WTC11 (cell line): ENCODE measurements at regions not wholly inside any gene's neighbourhood (a gene's known extent, or its start where the extent isn't known, plus 50 kb on each side); places are given as distances from the start of the nearest gene placed in this dataset.

Experiments used
- RORB ChIP-seq: fragments of 250-450 bp; sonication (Bioruptor Pico); IDR thresholded peaks from 2 replicates; pipeline ENCODE4 v1.9.0; 2021; ENCODE audit warnings: mild to moderate bottlenecking
- TP53 ChIP-seq: sonication (generic); formaldehyde crosslinking; IDR thresholded peaks from 2 replicates; pipeline ENCODE4 v1.8.1; 2023; ENCODE audit warnings: mild to moderate bottlenecking, missing genetic modification reagents
- TF ChIP-seq, protein P1 (sequence below): fragments of 200-600 bp; IDR thresholded peaks from 2 replicates; pipeline ENCODE4 v1.8.0; 2022; ENCODE audit warnings: antibody characterized with exemption
- TF ChIP-seq, protein P2 (sequence below): fragments of 250-450 bp; sonication (Bioruptor Pico); IDR thresholded peaks from 2 replicates; pipeline ENCODE4 v1.8.0; 2021; ENCODE audit warnings: mild to moderate bottlenecking
- TF ChIP-seq, protein P3 (sequence below): sonication (generic); formaldehyde crosslinking; IDR thresholded peaks from 2 replicates; pipeline ENCODE4 v1.8.1; 2023; ENCODE audit warnings: mild to moderate bottlenecking, missing genetic modification reagents
- TF ChIP-seq, protein P4 (sequence below): fragments of 250-450 bp; sonication (Bioruptor Pico); IDR thresholded peaks from 2 replicates; pipeline ENCODE4 v2.1.2; 2022; ENCODE audit warnings: mild to moderate bottlenecking, moderate library complexity

DNA sequence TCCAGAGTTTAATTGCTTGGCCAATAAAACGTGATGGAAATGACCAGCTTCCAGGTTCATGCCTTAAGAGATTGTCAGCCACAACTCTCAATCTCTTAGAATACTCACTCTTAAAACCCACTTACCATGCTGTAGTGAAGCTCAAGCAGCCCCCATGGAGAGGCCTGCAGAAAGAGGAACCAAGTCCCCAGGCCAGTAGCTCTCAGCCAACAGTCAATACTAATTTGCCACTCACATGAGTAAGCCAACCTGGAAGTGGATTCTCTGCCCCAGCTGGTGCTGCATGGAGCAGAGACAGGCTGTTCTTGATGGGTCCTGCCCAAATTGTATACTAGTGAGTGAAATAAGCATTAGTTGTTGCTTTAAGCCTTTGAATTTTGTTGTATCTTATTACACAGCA lies 155.9 kb downstream of the OXSM start:
- TF ChIP-seq, protein P1, sequence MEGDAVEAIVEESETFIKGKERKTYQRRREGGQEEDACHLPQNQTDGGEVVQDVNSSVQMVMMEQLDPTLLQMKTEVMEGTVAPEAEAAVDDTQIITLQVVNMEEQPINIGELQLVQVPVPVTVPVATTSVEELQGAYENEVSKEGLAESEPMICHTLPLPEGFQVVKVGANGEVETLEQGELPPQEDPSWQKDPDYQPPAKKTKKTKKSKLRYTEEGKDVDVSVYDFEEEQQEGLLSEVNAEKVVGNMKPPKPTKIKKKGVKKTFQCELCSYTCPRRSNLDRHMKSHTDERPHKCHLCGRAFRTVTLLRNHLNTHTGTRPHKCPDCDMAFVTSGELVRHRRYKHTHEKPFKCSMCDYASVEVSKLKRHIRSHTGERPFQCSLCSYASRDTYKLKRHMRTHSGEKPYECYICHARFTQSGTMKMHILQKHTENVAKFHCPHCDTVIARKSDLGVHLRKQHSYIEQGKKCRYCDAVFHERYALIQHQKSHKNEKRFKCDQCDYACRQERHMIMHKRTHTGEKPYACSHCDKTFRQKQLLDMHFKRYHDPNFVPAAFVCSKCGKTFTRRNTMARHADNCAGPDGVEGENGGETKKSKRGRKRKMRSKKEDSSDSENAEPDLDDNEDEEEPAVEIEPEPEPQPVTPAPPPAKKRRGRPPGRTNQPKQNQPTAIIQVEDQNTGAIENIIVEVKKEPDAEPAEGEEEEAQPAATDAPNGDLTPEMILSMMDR = no peak
- TF ChIP-seq, protein P2, sequence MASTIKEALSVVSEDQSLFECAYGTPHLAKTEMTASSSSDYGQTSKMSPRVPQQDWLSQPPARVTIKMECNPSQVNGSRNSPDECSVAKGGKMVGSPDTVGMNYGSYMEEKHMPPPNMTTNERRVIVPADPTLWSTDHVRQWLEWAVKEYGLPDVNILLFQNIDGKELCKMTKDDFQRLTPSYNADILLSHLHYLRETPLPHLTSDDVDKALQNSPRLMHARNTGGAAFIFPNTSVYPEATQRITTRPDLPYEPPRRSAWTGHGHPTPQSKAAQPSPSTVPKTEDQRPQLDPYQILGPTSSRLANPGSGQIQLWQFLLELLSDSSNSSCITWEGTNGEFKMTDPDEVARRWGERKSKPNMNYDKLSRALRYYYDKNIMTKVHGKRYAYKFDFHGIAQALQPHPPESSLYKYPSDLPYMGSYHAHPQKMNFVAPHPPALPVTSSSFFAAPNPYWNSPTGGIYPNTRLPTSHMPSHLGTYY (CRISPR knock-in tag) = no peak
- TF ChIP-seq, protein P3, sequence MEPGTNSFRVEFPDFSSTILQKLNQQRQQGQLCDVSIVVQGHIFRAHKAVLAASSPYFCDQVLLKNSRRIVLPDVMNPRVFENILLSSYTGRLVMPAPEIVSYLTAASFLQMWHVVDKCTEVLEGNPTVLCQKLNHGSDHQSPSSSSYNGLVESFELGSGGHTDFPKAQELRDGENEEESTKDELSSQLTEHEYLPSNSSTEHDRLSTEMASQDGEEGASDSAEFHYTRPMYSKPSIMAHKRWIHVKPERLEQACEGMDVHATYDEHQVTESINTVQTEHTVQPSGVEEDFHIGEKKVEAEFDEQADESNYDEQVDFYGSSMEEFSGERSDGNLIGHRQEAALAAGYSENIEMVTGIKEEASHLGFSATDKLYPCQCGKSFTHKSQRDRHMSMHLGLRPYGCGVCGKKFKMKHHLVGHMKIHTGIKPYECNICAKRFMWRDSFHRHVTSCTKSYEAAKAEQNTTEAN = no peak
- TF ChIP-seq RORB (no peak), TP53 (no peak)
- TF ChIP-seq, protein P4, sequence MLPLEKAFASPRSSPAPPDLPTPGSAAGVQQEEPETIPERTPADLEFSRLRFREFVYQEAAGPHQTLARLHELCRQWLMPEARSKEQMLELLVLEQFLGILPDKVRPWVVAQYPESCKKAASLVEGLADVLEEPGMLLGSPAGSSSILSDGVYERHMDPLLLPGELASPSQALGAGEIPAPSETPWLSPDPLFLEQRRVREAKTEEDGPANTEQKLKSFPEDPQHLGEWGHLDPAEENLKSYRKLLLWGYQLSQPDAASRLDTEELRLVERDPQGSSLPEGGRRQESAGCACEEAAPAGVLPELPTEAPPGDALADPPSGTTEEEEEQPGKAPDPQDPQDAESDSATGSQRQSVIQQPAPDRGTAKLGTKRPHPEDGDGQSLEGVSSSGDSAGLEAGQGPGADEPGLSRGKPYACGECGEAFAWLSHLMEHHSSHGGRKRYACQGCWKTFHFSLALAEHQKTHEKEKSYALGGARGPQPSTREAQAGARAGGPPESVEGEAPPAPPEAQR (CRISPR knock-in tag) = no peak
